Midbrain (tissue), 1 donor: ENCODE measurements at regions not wholly inside any gene's neighbourhood (a gene's known extent, or its start where the extent isn't known, plus 50 kb on each side); places are given as distances from the start of the nearest gene placed in this dataset.

Experiments
- DNase-seq: peaks from one replicate; lab custom pipeline; 2025; lab: John Stamatoyannopoulos, UW

GRCh38 chr7:95668504-95669018 is 72.2 kb upstream of the PDK4 start:
- DNase-seq = no peak

DNA sequence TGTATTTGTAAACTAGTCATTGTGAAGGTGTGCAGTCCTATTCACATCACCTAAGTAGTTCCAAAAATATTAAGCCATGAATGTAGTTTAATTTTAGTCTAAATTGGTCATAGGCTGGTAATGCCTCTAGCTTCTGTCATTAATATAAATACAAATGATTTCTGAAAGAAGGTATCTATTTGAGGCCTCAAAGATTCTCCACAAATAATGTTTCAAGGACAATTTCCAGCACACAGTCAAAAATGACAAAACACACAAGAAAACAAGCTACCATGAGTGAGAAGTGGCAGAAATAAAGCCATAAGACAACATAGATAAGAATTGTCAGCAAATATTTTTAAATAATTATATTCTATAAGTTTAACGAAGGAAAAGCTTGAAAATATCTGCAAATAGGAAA is 66.7 kb upstream of the PDK4 start:
- DNase-seq = no peak

DNA sequence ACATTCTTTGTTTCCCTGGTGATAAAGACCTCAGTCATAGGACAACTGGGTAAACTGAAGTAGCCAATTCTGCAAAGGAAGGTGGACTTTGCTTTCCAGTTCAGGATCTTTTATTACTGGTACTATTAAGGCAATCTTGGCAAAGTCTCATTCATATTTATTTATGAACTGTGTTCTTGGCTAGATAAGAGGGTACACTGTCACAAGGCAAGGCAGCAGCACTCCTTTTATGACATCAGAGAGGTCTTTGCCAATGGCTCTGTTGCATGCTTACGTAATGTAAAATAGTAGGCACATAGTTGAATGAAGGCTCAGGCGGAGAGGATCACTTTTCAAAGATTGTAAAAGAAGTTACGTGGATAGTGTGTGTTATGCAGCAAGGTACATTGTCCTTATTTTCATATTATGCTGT is 63.7 kb upstream of the PDK4 start:
- no peak for DNase-seq

DNA sequence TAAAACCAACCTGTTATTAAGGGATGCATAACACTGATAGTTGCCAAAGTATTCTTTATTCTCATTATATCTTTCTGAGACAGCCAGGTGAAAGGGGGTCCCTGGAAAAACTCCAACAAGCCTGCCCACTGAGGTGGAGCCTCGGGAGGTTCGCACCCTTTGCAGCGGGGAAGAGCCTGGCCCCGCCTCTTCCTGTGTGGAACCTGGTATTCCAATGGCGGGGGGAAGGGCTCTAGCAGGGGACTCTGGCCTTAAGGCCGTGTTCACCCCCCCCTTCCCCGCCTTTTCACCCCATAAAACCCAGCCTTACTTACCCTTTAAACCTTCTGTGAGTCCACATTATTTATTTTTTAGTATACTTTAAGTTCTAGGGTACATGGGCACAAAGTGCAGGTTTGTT is 62.4 kb upstream of the PDK4 start:
- no peak for DNase-seq

DNA sequence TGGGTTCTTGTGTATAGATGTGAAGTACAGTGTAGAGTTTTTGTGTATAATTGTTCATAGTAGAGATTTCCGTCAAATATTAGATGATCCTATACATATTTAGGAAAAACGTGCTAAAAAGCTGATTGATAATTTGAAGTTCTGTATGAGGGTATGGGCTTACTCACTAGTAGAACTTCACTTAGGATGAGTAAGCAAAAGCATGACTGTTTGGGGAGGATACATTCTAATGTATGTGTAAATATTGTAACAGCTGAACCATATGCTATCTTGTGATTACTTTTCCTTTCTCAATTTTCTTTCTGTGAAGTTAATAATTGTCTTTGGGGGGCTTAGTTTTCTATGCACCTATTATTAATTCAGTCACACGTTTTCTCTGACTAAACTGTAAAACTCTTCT is 53.2 kb upstream of the PDK4 start:
- no peak for DNase-seq

DNA sequence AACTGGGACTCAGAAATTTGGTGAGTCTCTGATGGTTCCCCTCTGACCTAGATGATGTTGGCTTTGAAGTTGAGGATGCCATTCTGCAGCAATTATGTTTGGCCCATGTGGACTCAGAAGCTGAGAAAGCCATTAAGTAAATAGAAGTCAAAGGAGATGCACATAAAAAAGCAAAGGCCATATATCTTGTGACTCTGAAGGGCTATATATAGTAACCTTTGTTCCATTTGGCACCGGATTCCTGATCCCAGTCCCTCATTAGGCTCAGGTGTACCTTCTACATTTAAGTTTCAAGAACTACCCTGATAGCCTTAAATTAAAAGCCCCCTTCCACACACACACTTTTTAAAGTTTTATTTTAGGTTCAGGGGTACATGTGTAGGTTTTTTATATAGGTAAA is 50.0 kb upstream of the PDK4 start:
- DNase-seq = no peak
